ENCODE measurements at regions not wholly inside any gene's neighbourhood (a gene's known extent, or its start where the extent isn't known, plus 50 kb on each side); places are given as distances from the start of the nearest gene placed in this dataset.

DNA sequence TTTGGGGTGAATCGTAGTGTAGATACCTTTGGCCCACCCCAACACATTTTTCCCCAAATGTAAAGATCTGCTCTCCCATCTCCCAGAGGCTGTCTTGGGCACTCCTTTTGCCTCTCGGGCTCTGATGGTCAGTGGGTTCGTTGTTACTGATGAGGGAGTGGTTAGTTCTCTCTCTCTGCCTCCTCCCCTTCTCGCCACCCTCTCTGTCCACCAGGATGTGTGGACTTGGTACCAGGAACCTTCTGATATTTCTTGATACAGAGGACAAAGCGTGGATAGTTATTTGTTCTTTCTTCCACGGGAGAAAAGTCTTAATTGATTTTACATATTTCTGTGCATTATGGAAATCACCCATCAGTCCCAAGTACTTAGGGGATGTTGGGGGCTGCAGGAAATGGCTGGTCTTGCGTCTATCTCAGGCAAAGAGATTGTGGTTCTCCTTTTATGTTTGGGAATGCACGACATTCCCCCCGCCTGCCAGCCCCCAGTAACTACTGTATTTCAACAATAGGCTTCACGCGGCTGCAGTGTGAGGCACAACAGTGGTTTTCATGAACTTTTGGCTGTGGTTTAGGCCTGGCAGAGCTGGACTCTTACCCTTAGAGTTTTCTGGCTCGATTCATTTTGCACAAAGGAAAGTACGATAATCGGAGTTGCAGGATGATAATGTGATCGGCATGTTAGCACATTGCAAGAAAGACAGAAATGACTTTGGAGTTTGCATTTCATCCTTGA is 79.0 kb upstream of the ZNF536 start:
- TF ChIP-seq, protein P1, sequence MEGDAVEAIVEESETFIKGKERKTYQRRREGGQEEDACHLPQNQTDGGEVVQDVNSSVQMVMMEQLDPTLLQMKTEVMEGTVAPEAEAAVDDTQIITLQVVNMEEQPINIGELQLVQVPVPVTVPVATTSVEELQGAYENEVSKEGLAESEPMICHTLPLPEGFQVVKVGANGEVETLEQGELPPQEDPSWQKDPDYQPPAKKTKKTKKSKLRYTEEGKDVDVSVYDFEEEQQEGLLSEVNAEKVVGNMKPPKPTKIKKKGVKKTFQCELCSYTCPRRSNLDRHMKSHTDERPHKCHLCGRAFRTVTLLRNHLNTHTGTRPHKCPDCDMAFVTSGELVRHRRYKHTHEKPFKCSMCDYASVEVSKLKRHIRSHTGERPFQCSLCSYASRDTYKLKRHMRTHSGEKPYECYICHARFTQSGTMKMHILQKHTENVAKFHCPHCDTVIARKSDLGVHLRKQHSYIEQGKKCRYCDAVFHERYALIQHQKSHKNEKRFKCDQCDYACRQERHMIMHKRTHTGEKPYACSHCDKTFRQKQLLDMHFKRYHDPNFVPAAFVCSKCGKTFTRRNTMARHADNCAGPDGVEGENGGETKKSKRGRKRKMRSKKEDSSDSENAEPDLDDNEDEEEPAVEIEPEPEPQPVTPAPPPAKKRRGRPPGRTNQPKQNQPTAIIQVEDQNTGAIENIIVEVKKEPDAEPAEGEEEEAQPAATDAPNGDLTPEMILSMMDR (IDR thresholded peaks at IDR 0.05; ENCODE audit: poor library complexity), result no peak
- TF ChIP-seq EZH2 (IDR thresholded peaks at IDR 0.05; ENCODE audit: borderline replicate concordance), result no peak
- no peak for TF ChIP-seq EZH2phosphoT487 (IDR thresholded peaks at IDR 0.05; ENCODE audit: low read depth, severe bottlenecking, unreplicated experiment)
